ENCODE measurements at regions not wholly inside any gene's neighbourhood (a gene's known extent, or its start where the extent isn't known, plus 50 kb on each side); places are given as distances from the start of the nearest gene placed in this dataset.

- dilution Hi-C loops (cut with HindIII; ENCODE audit: low sequenced_read_pairs, unreplicated experiment) = no loop called here
Observed at GRCh38 chr3:168624892-168625448, 529.2 kb upstream of the GOLIM4 start.

More at GRCh38 chr3:168624892-168625448, 529.2 kb upstream of the GOLIM4 start:
- intact Hi-C loops (cut with micrococcal nuclease) = loop anchor here (5.0 kb wide), 2 partner anchors 113 to 222 kb away; no protein-coding TSS in a partner anchor
- TF ChIP-seq FOS (IDR thresholded peaks at IDR 0.05; ENCODE audit: low read depth, low read length) (no peak), SMC3 (IDR thresholded peaks at IDR 0.05; ENCODE audit: low read depth, low read length) (no peak), RCOR1 (IDR thresholded peaks at IDR 0.05; ENCODE audit: insufficient replicate concordance, low read length) (no peak), ELK1 (IDR thresholded peaks at IDR 0.05; ENCODE audit: borderline replicate concordance, low read depth, low read length) (no peak), CTCF (conservative IDR thresholded peaks at IDR 0.05; ENCODE audit: low read depth, low read length) (no peak), NFE2L2 (IDR thresholded peaks at IDR 0.05; ENCODE audit: low read depth, low read length) (no peak), MAFK (IDR thresholded peaks at IDR 0.05; ENCODE audit: low read depth, low read length) (no peak)
- no peaks in the 10 kb centered on the region for H3K79me1 ChIP-seq (ENCODE audit: low read depth in 1 of 2, low read length in 2 of 2)
- no peak overlapping the region for H3K4me2 ChIP-seq (ENCODE audit: low read depth, low read length)
- no peak overlapping the region for H3K4ac ChIP-seq (ENCODE audit: low read depth, low read length)
- ChIA-PET CTCF (interaction anchor here (1.1 to 1.3 kb wide), 2 partner anchors 14 to 222 kb away, joined by 3 to 4 read pairs; no protein-coding TSS in a partner anchor), POLR2A (ENCODE audit: unreplicated experiment) (no interaction called here)
- no peak overlapping the region for H3K23ac ChIP-seq (ENCODE audit: low read depth, low read length)
- WGBS, 2 experiments (ENCODE audit: extremely low coverage in 2 of 2, insufficient read length in 1 of 2) = no CpG with 5 or more reads among the region's 1 CpG
- DNase-seq = no peak
- no peaks in the 10 kb centered on the region for H3K9me3 ChIP-seq (ENCODE audit: control insufficient read depth, insufficient read depth, low read length)
- BruUV-seq (replicated peaks) = no TSS peak
- H4K91ac ChIP-seq (ENCODE audit: insufficient read depth, low read depth, low read length) = no peak overlapping the region
- no peak overlapping the region for H2AK9ac ChIP-seq (replicated peaks; ENCODE audit: low read depth, low read length, poor library complexity)
- H3K27ac ChIP-seq (ENCODE audit: insufficient read depth, low read length) = no peak overlapping the region
- no peaks in the 10 kb centered on the region for H4K20me1 ChIP-seq (ENCODE audit: insufficient read depth, low read length)
- in situ Hi-C loops (cut with MboI; ENCODE audit: low sequenced_read_pairs) = no loop called here
- H3K9ac ChIP-seq (ENCODE audit: low read depth, low read length) = no peak overlapping the region
- H3K36me3 ChIP-seq (ENCODE audit: control insufficient read depth, insufficient read depth, low read length) = no peaks in the 10 kb centered on the region
- H2AFZ ChIP-seq (replicated peaks; ENCODE audit: low read length, poor library complexity) = no peak overlapping the region
- no peak overlapping the region for H2BK120ac ChIP-seq (ENCODE audit: low read depth, low read length)
- H3K14ac ChIP-seq (replicated peaks; ENCODE audit: low read depth, low read length) = no peak overlapping the region
- no peaks in the 10 kb centered on the region; the same call in 1 of the 2 replicates for H3K9me1 ChIP-seq (ENCODE audit: insufficient read depth, low read length)
- H4K8ac ChIP-seq (ENCODE audit: low read depth in 2 of 2, low read length in 2 of 2) = no peak overlapping the region
- H2BK5ac ChIP-seq (ENCODE audit: low read depth, low read length, poor library complexity, severe bottlenecking) = no peak overlapping the region
- no peaks in the 10 kb centered on the region for H3K4me1 ChIP-seq (ENCODE audit: control insufficient read depth, insufficient read depth, low read length)
- H3K27me3 ChIP-seq (ENCODE audit: control insufficient read depth, insufficient read depth, low read length) = no peaks in the 10 kb centered on the region
- H3K56ac ChIP-seq (ENCODE audit: extremely low read depth, insufficient read depth, low read length) = no peak overlapping the region
- no peak overlapping the region for H2BK20ac ChIP-seq (ENCODE audit: low read depth, low read length)
- no peak overlapping the region for H2AK5ac ChIP-seq (ENCODE audit: low read depth, low read length)
- no peak for ATAC-seq (ENCODE audit: low read depth)
- no peak overlapping the region for H2BK15ac ChIP-seq (ENCODE audit: low read depth, low read length)
- no peak overlapping the region for H4K5ac ChIP-seq (ENCODE audit: low read depth, low read length)
- H3K4me3 ChIP-seq (ENCODE audit: insufficient read depth, low read depth, low read length) = no peak overlapping the region
- no peak overlapping the region for H3K18ac ChIP-seq (ENCODE audit: low read depth, low read length)
